Naive thymus-derived CD4-positive, alpha-beta T cell (primary cell): ENCODE measurements at regions not wholly inside any gene's neighbourhood (a gene's known extent, or its start where the extent isn't known, plus 50 kb on each side); places are given as distances from the start of the nearest gene placed in this dataset.

Experiments
- ATAC-seq: fragments of 150-1000 bp; cut with Tn5 transposase; 2 replicates; pipeline ENCODE4 v1.10.0; 2021; ENCODE audit warnings: mild to moderate bottlenecking, moderate library complexity
- CTCF ChIA-PET: fragments of 350-600 bp; sonication (Branson Sonifier 250); formaldehyde crosslinking; loops from one replicate; lab custom pipeline; 2021; ENCODE audit warnings: antibody characterized with exemption; lab: Charles Lee
- POLR2A ChIA-PET: fragments of 350-600 bp; sonication (Branson Sonifier 250); formaldehyde crosslinking; loops from one replicate; lab custom pipeline; 2021; ENCODE audit warnings: antibody characterized with exemption, inconsistent platforms; lab: Charles Lee
- DNase-seq, 9 donors: peaks; one replicate each; pipeline versions ENCODE4 v3.0.0 to v3.0.0-alpha.2; 2020 to 2022; ENCODE audit warnings: mixed read lengths in 1 of 9
- H3K27ac ChIP-seq: one replicate; pipeline ENCODE4 v1.7.0; 2013; ENCODE audit warnings: mild to moderate bottlenecking, low read depth, low read length, moderate library complexity
- H3K27me3 ChIP-seq, 2 donors: one replicate each; pipeline ENCODE4 v1.7.0; 2013; ENCODE audit warnings: low read length in 2 of 2, mild to moderate bottlenecking in 2 of 2, moderate library complexity in 2 of 2; ENCODE audit not compliant: control insufficient read depth in 2 of 2, insufficient read depth in 2 of 2
- H3K36me3 ChIP-seq, 3 experiments: 1 replicate in 2 of 3; 2 replicates in 1 of 3; pipeline ENCODE4 v1.7.0; 2013; ENCODE audit warnings: low read length in 3 of 3, mild to moderate bottlenecking in 3 of 3, moderate library complexity in 1 of 3; ENCODE audit not compliant: insufficient read depth in 3 of 3, control insufficient read depth in 2 of 3
- H3K4me1 ChIP-seq, 2 donors: one replicate each; pipeline ENCODE4 v1.7.0; 2013; ENCODE audit warnings: low read length in 2 of 2, mild to moderate bottlenecking in 2 of 2, moderate library complexity in 1 of 2; ENCODE audit not compliant: control insufficient read depth in 2 of 2, insufficient read depth in 2 of 2
- H3K4me3 ChIP-seq: 2 replicates; pipeline ENCODE4 v1.7.0; 2013; ENCODE audit warnings: mild to moderate bottlenecking, low read length
- H3K9me3 ChIP-seq, 3 experiments: 1 replicate in 2 of 3; 2 replicates in 1 of 3; pipeline ENCODE4 v1.7.0; 2013; ENCODE audit warnings: low read length in 3 of 3; ENCODE audit not compliant: control insufficient read depth in 2 of 3
- H3K27ac Mint-ChIP-seq, 9 donors: one replicate each; pipeline ENCODE4 v1.8.0; 2020 to 2022; ENCODE audit warnings: mixed read lengths in 9 of 9, mild to moderate bottlenecking in 8 of 9, moderate library complexity in 5 of 9, inconsistent platforms in 2 of 9
- H3K27me3 Mint-ChIP-seq, 5 donors: one replicate each; pipeline ENCODE4 v1.8.0; 2021 to 2022; ENCODE audit warnings: mixed read lengths in 5 of 5, mild to moderate bottlenecking in 1 of 5
- H3K36me3 Mint-ChIP-seq, 5 donors: one replicate each; pipeline ENCODE4 v1.8.0; 2020 to 2022; ENCODE audit warnings: mixed read lengths in 5 of 5, mild to moderate bottlenecking in 3 of 5, inconsistent platforms in 1 of 5
- H3K4me1 Mint-ChIP-seq, 7 donors: one replicate each; pipeline ENCODE4 v1.8.0; 2020 to 2022; ENCODE audit warnings: mixed read lengths in 7 of 7, mild to moderate bottlenecking in 3 of 7, inconsistent platforms in 1 of 7
- H3K4me3 Mint-ChIP-seq, 10 donors: one replicate each; pipeline ENCODE4 v1.8.0; 2020 to 2022; ENCODE audit warnings: mild to moderate bottlenecking in 10 of 10, mixed read lengths in 10 of 10, moderate library complexity in 6 of 10, inconsistent platforms in 2 of 10
- H3K9me3 Mint-ChIP-seq, 11 donors: one replicate each; pipeline ENCODE4 v1.8.0; 2020 to 2022; ENCODE audit warnings: mixed read lengths in 11 of 11, mild to moderate bottlenecking in 4 of 11, inconsistent platforms in 1 of 11, moderate library complexity in 1 of 11
- intact Hi-C, 2 donors: fragments of 100-400 bp; cut with micrococcal nuclease; formaldehyde crosslinking; loops; one replicate each; pipeline ENCODE4 v1.15.1; 2023

DNA sequence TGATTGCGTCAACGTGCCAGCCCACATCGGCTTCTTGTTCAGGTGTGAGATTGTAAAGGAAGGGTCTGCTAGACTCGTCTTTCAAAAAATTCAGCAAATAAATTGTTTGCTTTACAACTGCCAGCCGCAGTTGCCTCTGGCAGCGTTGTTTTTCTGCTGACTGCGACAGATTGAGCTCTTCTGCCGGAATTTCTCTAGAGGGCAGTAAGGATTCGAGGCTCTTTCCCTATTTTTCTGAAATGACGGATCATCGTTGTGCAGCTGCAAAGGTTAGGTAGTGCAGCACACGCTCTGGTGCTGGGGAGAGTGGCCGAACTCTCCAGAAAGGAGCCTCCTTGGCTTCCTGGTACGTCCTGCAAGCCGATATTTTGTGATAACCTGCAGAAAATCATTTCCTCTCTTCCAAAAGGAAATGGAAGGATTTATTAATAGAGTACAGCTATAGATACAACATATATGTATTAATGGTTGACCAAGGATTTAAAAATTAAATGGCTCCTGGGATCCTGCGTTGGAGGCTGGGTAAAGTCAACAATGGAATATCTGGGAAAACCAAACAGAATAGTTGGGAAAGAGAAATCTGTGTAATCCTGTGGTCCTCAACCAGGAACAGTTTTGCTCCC is 121.9 kb upstream of the ZFP64 start:
- Mint-ChIP-seq H3K4me3 (peak overlapping the region in 7 of 10 donors; percentile 12 to 67 (median 52)), H3K27ac (peak overlapping the region in 3 of 9 donors; percentile 28 to 76 (median 43)), H3K4me1 (peaks cover 2 to 47% (median 31%) of the 10 kb centered on the region in 7 donors), H3K27me3 (peaks cover 0 to 7% (median 0%) of the 10 kb centered on the region in 5 donors), H3K36me3 (peaks cover 0 to 8% (median 0%) of the 10 kb centered on the region in 5 donors), H3K9me3 (peaks cover 0 to 6% (median 0%) of the 10 kb centered on the region in 11 donors)
- ATAC-seq (no peak), DNase-seq (peak in 3 of 9 donors; percentile 9 to 27 (median 13))
- ChIA-PET CTCF (interaction anchor here (1.5 to 3.5 kb wide), 9 partner anchors 18 to 1234 kb away, joined by 4 to 44 read pairs (median 10); no protein-coding TSS in a partner anchor), POLR2A (interaction anchor here (1.5 to 3.5 kb wide), 3 partner anchors 93 to 1234 kb away, joined by 3 to 19 read pairs (median 9); no protein-coding TSS in a partner anchor)
- H3K9me3 ChIP-seq: no peaks in the 10 kb centered on the region
- no peaks in the 10 kb centered on the region for H3K27me3 ChIP-seq
- H3K27ac ChIP-seq: no peak overlapping the region
- intact Hi-C loops: loop anchor here (2.0 to 10.0 kb wide), 8 partner anchors 181 to 1627 kb away; partner anchors contain the start of gene TSHZ2 (in 1 of the 2)
- H3K4me1 ChIP-seq: no peaks in the 10 kb centered on the region
- H3K4me3 ChIP-seq: no peak overlapping the region
- no peaks in the 10 kb centered on the region for H3K36me3 ChIP-seq

DNA sequence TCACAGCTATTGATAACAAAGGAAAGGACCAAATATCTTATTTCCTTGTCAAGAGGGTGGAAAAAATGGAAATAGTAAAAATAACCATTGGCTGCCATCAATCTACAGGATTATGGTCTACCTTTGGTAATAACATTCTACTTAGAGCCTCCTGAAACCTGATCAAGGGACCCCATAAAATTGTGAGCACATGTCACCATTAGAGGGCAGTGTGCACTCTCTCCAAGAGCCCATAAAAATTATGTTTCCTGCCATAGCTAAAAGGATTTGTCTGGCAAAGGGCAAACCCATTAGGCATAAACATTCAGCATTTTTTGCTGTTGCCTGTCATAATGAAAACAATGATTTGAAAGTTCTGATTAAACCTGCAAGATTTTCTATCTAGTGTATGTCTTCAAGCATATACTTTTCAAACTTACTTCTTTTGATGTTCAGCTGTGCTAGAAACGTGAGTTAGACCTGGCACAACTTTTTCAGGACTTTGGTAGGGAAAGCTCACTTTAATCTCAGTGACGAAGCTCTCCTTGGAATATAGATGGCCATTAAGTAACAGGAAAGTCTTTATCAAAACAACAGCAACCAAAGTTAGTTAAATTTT is 120.7 kb upstream of the ZFP64 start:
- Histone ChIP-seq H3K27me3 (no peaks in the 10 kb centered on the region), H3K36me3 (no peaks in the 10 kb centered on the region), H3K4me3 (no peak overlapping the region), H3K27ac (no peak overlapping the region), H3K9me3 (no peaks in the 10 kb centered on the region), H3K4me1 (peaks cover 0 to 8% of the 10 kb centered on the region in 2 donors)
- DNase-seq (peak in 8 of 9 donors; percentile 35 to 76 (median 70)), ATAC-seq (peak; percentile 85)
- H3K27me3 Mint-ChIP-seq: peaks cover 0 to 7% (median 0%) of the 10 kb centered on the region in 5 donors
- H3K36me3 Mint-ChIP-seq: peaks cover 0 to 8% (median 0%) of the 10 kb centered on the region in 5 donors
- H3K9me3 Mint-ChIP-seq: peaks cover 0 to 6% (median 0%) of the 10 kb centered on the region in 11 donors
- H3K27ac Mint-ChIP-seq: peak overlapping the region in 4 of 9 donors; percentile 21 to 57 (median 38)
- peak overlapping the region in 2 of 10 donors; percentile 32 to 41 for H3K4me3 Mint-ChIP-seq
- H3K4me1 Mint-ChIP-seq: peaks cover 7 to 57% (median 40%) of the 10 kb centered on the region in 7 donors
- intact Hi-C loops: loop anchor here (1.0 to 10.0 kb wide), 16 partner anchors 67 to 1887 kb away; partner anchors contain the start of gene TSHZ2 (in 1 of the 2)
- POLR2A ChIA-PET: interaction anchor here (0.6 to 3.5 kb wide), 6 partner anchors 95 to 904 kb away, joined by 3 to 19 read pairs (median 4); no protein-coding TSS in a partner anchor
- CTCF ChIA-PET: interaction anchor here (0.6 to 3.5 kb wide), 28 partner anchors 10 to 1626 kb away, joined by 3 to 44 read pairs (median 4); no protein-coding TSS in a partner anchor

DNA sequence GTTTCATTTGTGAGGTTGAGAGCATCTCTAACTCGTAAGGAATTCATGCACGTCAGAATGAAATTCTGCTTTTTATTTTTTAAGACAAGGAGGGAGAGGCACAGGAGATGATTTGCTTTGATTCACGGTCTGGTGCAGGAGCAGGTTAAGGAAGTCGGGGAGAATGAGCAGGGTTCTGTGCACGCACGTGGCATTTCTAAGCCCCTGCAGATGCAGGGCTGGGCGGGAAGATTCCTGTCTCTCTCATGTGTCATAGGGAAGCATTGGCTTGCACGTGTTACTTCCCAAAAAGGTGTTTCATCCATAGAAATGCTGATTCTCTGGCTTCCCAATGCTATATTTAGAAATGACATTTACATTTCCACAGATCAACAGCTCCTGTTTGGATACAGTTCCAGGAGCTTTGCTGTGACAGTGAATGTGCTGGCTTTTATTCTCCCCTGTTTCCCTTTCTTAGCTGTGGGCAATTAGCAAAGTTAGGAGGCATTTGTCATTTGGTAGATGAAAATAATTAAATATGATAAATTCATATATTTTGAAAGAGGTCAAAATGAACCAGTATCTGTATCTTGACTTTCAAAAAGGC is 119.7 kb upstream of the ZFP64 start:
- Mint-ChIP-seq H3K9me3 (peaks cover 0 to 3% (median 0%) of the 10 kb centered on the region in 11 donors), H3K4me3 (no peak overlapping the region), H3K27ac (peak overlapping the region in 2 of 9 donors; percentile 12 to 60), H3K4me1 (peaks cover 9 to 66% (median 46%) of the 10 kb centered on the region in 7 donors), H3K27me3 (peaks cover 0 to 7% (median 0%) of the 10 kb centered on the region in 5 donors), H3K36me3 (peaks cover 0 to 6% (median 0%) of the 10 kb centered on the region in 5 donors)
- no peak overlapping the region for H3K27ac ChIP-seq
- no peaks in the 10 kb centered on the region for H3K36me3 ChIP-seq
- ATAC-seq (no peak), DNase-seq (no peak)
- intact Hi-C loops: loop anchor here (5.0 to 10.0 kb wide), 4 partner anchors 366 to 1073 kb away; partner anchors contain the start of gene TSHZ2 (in 1 of the 2)
- H3K4me1 ChIP-seq: peaks cover 0 to 9% of the 10 kb centered on the region in 2 donors
- H3K27me3 ChIP-seq: no peaks in the 10 kb centered on the region
- H3K4me3 ChIP-seq: no peak overlapping the region
- POLR2A ChIA-PET: interaction anchor here (0.6 to 3.5 kb wide), 4 partner anchors 96 to 897 kb away, joined by 3 to 19 read pairs (median 6); no protein-coding TSS in a partner anchor
- H3K9me3 ChIP-seq: no peaks in the 10 kb centered on the region
- CTCF ChIA-PET: interaction anchor here (0.8 to 3.5 kb wide), 16 partner anchors 11 to 1627 kb away, joined by 3 to 44 read pairs (median 10); no protein-coding TSS in a partner anchor

DNA sequence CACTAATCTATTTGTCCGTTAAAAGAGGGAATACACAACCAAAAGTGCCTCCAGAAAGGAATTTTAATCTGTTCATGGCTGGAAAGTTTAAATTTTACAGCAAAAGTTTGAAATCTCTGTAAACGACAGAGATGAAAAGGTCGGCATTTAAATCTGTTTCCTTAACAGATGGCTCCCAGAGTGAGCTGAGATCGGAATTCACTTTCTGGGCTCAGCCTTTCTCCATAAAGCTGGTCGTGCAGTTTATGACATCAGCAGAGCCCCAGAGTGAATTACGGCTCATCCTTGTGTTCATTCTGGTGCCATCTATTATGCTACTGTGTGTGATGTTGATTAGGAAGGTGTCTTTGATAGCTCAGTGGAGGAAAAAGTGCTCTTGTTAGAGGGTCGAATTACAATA is 117.6 kb upstream of the ZFP64 start:
- ChIA-PET CTCF (interaction anchor here (0.7 to 1.2 kb wide), 2 partner anchors 735 to 907 kb away, joined by 3 to 8 read pairs; no protein-coding TSS in a partner anchor), POLR2A (interaction anchor here (0.6 to 1.7 kb wide), 2 partner anchors 628 to 692 kb away, joined by 3 to 8 read pairs; no protein-coding TSS in a partner anchor)
- Histone ChIP-seq H3K27ac (no peak overlapping the region), H3K27me3 (no peaks in the 10 kb centered on the region), H3K4me1 (peaks cover 0 to 24% of the 10 kb centered on the region in 2 donors), H3K9me3 (no peaks in the 10 kb centered on the region), H3K4me3 (no peak overlapping the region), H3K36me3 (no peaks in the 10 kb centered on the region)
- Mint-ChIP-seq H3K36me3 (no peaks in the 10 kb centered on the region), H3K27ac (no peak overlapping the region), H3K27me3 (peaks cover 0 to 5% (median 0%) of the 10 kb centered on the region in 5 donors), H3K4me1 (peaks cover 17 to 77% (median 55%) of the 10 kb centered on the region in 7 donors), H3K4me3 (no peak overlapping the region), H3K9me3 (peaks cover 0 to 4% (median 0%) of the 10 kb centered on the region in 11 donors)
- ATAC-seq (no peak), DNase-seq (no peak)
- intact Hi-C loops: no loop called here

DNA sequence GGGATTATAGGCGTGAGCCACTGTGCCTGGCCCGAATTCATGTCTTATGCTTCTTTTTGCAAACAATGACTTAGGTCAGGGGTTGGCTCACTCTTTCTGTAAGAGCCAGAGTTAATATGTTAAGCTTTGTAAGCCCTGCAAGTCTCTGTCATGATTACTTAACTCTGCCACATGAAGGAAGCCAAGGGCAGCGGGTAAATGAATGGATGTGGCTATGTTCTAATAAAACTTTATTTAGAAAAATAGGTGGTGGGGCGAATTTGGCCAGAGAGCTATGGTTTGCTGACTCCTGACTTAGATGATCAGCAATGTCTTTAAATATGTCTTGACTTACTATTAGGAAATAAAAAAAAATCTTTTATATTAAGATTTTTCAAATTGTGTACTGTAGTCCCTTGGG is 114.9 kb upstream of the ZFP64 start:
- Histone ChIP-seq H3K4me1 (peaks cover 0 to 27% of the 10 kb centered on the region in 2 donors), H3K4me3 (no peak overlapping the region), H3K36me3 (no peaks in the 10 kb centered on the region), H3K27ac (no peak overlapping the region), H3K9me3 (no peaks in the 10 kb centered on the region), H3K27me3 (no peaks in the 10 kb centered on the region)
- POLR2A ChIA-PET: interaction anchor here (0.6 to 1.4 kb wide), 7 partner anchors 103 to 1304 kb away, joined by 3 to 8 read pairs (median 3); no protein-coding TSS in a partner anchor
- Mint-ChIP-seq H3K4me1 (peaks cover 16 to 78% (median 59%) of the 10 kb centered on the region in 7 donors), H3K27me3 (peaks cover 0 to 5% (median 0%) of the 10 kb centered on the region in 5 donors), H3K27ac (peak overlapping the region in 3 of 9 donors; percentile 18 to 81 (median 79)), H3K4me3 (peak overlapping the region in 4 of 10 donors; percentile 43 to 63 (median 58)), H3K36me3 (no peaks in the 10 kb centered on the region), H3K9me3 (peaks cover 0 to 4% (median 0%) of the 10 kb centered on the region in 11 donors)
- ATAC-seq: no peak
- intact Hi-C loops: loop anchor here in 1 of 2 donors (1.0 kb wide), 1 partner anchor 104 kb away; no protein-coding TSS in a partner anchor
- DNase-seq: no peak
- CTCF ChIA-PET: interaction anchor here (0.6 to 1.2 kb wide), 6 partner anchors 25 to 1336 kb away, joined by 3 to 5 read pairs (median 3); no protein-coding TSS in a partner anchor
